GM12865 (cell line): ENCODE measurements at regions not wholly inside any gene's neighbourhood (a gene's known extent, or its start where the extent isn't known, plus 50 kb on each side); places are given as distances from the start of the nearest gene placed in this dataset.
"Not testable (repeated sequence)": the region's sequence is repeated elsewhere in the genome, so short reads cannot be mapped to it uniquely, and the experiment has no call there.

Experiments used
- DNase-seq: peaks from one replicate; pipeline ENCODE4 v3.0.0; 2010; ENCODE audit warnings: low read depth
- H3K4me3 ChIP-seq: 2 replicates; pipeline ENCODE4 v1.5.1; 2011; ENCODE audit warnings: mild to moderate bottlenecking, low read depth, low read length, control low read depth
- CTCF ChIP-seq: IDR thresholded peaks from 2 replicates; pipeline ENCODE4 v1.5.1; 2011; ENCODE audit warnings: low read length, control low read depth, low read depth, inconsistent platforms; ENCODE audit not compliant: insufficient read depth; ENCODE audit errors: missing control alignments

DNA sequence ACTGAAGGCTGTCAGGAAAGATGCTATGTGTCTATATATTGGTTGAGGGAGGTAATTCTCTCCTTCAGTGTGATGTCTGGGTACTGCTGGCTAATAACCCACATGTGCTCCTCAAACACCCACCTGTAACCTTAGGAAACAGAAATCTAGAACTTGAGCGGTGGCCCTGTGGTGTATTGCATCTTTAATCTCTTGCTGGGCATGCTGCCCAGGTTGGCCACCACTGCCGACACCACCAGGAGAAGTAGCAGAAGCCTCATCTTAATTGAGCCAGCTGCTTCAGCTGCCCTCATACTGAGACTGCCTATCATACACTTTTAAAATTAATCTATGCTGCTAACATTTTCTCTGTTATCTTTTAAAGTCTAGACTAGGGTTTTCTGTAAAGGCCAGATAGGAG lies 103.5 kb upstream of the C5orf63 start:
- H3K4me3 ChIP-seq, result no peak overlapping the region
- TF ChIP-seq CTCF, result no peak
- DNase-seq, result no peak

GRCh38 chr5:127182631-127183030 lies 108.0 kb upstream of the MEGF10 start:
- not testable (repeated sequence) for DNase-seq, H3K4me3 ChIP-seq

- no peak for TF ChIP-seq CTCF
- no peak for DNase-seq
- no peak overlapping the region for H3K4me3 ChIP-seq
Measured at GRCh38 chr5:127183332-127183731, 107.3 kb upstream of the MEGF10 start.

- DNase-seq, result no peak
- no peak overlapping the region for H3K4me3 ChIP-seq
- TF ChIP-seq CTCF, result no peak
Measured at GRCh38 chr5:127184851-127185250, 105.7 kb upstream of the MEGF10 start.

DNA sequence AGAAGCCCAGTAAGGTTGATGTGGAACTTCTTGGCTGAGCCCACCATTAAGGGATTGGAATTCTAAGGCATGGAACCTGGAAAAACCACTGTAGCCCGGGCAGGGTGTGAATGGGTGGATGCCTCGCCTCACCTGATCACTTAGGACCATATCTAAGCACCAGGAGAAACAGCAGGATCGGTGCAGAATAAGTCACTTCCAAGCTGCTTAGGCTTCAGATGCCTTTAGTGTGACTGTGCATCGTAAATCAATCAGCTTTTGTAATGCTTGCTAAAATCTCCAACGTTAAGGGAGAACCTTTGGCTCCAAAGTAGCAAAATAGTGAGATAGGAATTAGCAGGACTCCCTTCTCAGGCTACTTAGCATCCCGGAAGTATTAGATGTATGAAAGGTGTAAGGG lies 103.9 kb upstream of the MEGF10 start:
- DNase-seq, result no peak
- H3K4me3 ChIP-seq, result no peak overlapping the region
- TF ChIP-seq CTCF, result no peak

DNA sequence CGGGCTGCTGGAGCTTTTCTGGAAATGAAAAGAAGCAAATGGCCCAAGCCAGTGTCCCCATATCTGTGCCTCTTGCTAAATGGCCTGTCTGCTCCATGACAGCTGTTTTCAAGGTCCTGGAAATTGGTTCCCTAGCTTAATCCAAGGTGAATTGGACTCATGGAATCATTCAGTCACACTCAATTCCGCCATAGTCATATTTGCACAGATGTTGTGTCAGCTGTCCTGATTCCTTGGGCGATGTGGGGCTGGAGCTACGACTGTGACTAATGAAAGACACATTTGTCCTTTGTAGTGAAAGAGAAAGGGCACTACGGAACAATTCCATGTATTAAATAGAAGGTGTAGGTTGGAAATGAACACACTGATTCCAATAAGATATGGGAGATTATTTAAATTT lies 102.9 kb upstream of the MEGF10 start:
- TF ChIP-seq CTCF, result no peak
- DNase-seq, result no peak
- H3K4me3 ChIP-seq, result no peak overlapping the region

DNA sequence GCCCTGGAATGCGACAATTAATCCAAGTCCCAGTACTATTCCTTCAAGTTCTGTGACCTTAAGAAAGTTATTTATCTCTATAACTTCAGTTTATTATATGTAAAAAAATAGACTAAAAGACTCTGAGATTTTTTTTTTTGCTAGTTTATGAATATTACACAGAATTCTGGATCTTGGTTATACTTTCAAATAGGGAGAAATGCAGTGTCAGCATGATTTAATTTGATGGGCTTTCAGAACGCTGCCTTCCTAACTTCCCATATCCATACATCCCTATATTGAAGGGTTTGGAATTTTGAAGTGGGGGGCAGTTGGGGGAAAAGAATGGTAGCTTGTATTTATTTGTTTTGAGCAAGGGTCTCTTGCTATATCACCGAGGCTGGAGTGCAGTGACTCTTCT lies 98.4 kb upstream of the MEGF10 start:
- no peak overlapping the region for H3K4me3 ChIP-seq
- no peak for TF ChIP-seq CTCF
- no peak for DNase-seq

- no peak for TF ChIP-seq CTCF
- no peak overlapping the region for H3K4me3 ChIP-seq
- no peak for DNase-seq
Measured at GRCh38 chr5:127192836-127193338, 97.7 kb upstream of the MEGF10 start.
